ENCODE measurements at regions not wholly inside any gene's neighbourhood (a gene's known extent, or its start where the extent isn't known, plus 50 kb on each side); places are given as distances from the start of the nearest gene placed in this dataset.
A peak's percentile ranks its signal among the peaks of the same experiment; 100 is the strongest.

DNA sequence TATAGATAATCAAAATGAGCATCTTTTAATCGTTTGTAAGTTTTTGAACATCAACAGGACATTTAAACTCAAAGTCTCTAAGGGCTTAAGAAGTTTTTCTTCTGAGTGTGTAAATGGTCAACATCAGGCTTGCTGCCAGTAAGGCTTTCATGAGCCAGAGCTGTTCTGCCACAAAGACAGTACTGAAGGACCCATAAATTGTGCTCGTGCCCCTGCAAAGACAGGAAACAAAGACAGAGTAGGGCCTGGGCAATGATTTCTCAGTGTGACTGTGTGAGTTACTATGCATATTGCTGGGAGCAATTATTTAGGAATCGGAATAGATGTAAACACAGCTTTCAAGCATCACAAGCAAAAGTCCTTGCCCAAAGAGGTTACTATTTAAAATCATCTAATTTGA lies 300.0 kb downstream of the IDS start:
- intact Hi-C loops (cut with micrococcal nuclease), result no loop called here
- no peak for DNase-seq (ENCODE audit: low spot score)
- H3K4me1 Mint-ChIP-seq (ENCODE audit: low read depth), result peaks cover 10% of the 10 kb centered on the region
- no peaks in the 10 kb centered on the region for H3K9me3 Mint-ChIP-seq
- H3K36me3 Mint-ChIP-seq (ENCODE audit: low read depth), result no peaks in the 10 kb centered on the region
- no peaks in the 10 kb centered on the region for H3K27me3 Mint-ChIP-seq (ENCODE audit: insufficient read depth)
- no peak overlapping the region for H3K27ac Mint-ChIP-seq
- no peak overlapping the region for H3K4me3 Mint-ChIP-seq

DNA sequence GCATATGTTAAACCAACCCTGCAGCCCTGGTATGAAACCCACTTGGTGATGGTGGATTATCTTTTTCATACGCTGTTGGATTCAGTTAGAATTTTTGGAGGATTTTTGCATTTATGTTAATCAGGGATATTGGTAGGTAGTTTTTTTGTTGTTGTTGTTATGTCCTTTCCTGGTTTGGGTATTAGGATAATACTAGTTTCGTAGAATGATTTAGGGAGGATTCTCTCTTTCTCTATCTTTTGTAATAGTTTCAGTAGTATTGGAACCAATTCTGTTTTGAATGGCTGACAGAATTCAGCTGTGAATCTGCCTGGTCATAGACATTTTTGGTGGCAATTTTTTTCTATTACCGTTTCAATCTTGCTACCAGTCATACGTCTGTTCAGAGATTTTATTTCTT lies 305.4 kb downstream of the IDS start:
- Mint-ChIP-seq H3K9me3 (no peaks in the 10 kb centered on the region), H3K36me3 (ENCODE audit: low read depth) (no peaks in the 10 kb centered on the region), H3K4me3 (no peak overlapping the region), H3K27me3 (ENCODE audit: insufficient read depth) (peaks cover 1% of the 10 kb centered on the region), H3K27ac (no peak overlapping the region), H3K4me1 (ENCODE audit: low read depth) (peaks cover 4% of the 10 kb centered on the region)
- intact Hi-C loops (cut with micrococcal nuclease), result loop anchor here (1.0 to 5.0 kb wide), 4 partner anchors 31 to 817 kb away; no protein-coding TSS in a partner anchor
- no peak for DNase-seq (ENCODE audit: low spot score)

DNA sequence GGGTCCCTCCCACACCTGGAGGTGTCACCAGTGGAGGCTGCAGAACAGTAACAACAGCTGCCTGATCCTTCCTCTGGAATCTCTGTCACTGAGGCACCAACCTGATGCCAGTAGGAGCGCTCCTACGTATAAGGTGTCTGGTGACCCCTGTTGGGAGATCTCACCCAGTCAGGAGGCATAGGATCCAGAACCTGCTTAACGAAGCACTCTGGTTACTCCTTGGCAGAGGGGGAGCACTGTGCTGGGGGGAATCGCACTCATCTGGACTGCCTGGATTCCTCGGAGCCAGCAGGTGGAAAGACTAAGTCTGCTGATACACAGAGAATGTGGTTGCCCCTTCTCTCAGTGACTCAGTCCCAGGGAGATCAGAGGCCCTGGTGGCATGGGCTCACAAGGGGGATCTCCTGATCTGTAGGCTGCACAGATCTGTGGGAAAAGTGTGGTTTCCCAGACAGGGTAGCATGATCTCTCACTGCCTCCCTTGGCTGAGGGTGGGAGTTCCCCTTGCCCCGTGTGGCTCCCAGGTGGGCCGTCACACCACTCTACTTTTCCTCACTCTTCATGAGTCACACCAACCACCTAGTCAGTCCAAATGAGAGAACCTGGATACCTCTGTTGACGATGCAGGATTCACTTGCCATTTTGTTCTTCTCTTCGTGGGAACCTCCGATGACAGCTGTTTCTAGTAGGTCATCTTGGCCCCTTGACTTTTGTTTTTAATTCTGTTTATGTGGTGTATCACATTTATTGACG lies 305.9 kb downstream of the IDS start:
- peak overlapping the region; percentile 16 for H3K27ac Mint-ChIP-seq
- no peaks in the 10 kb centered on the region for H3K9me3 Mint-ChIP-seq
- H3K36me3 Mint-ChIP-seq (ENCODE audit: low read depth), result no peaks in the 10 kb centered on the region
- H3K4me3 Mint-ChIP-seq, result no peak overlapping the region
- DNase-seq (ENCODE audit: low spot score), result no peak
- peaks cover 4% of the 10 kb centered on the region for H3K4me1 Mint-ChIP-seq (ENCODE audit: low read depth)
- H3K27me3 Mint-ChIP-seq (ENCODE audit: insufficient read depth), result peaks cover 1% of the 10 kb centered on the region
- intact Hi-C loops (cut with micrococcal nuclease), result loop anchor here (1.0 to 5.0 kb wide), 4 partner anchors 31 to 817 kb away; no protein-coding TSS in a partner anchor

DNA sequence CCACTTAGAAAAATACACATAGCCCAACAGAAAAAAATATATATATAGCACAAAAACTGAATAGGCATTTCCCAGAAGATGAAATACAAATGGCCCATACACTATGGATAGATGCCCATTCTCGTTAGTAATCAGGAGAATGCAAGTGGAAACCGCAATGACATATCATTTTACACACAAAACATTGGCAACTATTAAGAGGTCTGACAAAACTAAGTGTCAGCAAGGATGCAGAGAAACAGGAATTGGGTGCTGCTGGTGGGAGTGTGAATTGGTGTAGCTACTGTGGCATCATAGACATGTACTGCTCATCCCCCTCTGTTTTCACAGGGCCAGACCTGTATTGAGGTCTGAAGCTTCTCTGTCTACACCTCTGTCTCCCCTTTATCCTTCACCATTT lies 320.0 kb downstream of the IDS start:
- no peaks in the 10 kb centered on the region for H3K4me1 Mint-ChIP-seq (ENCODE audit: low read depth)
- no peak for DNase-seq (ENCODE audit: low spot score)
- intact Hi-C loops (cut with micrococcal nuclease), result no loop called here
- no peaks in the 10 kb centered on the region for H3K36me3 Mint-ChIP-seq (ENCODE audit: low read depth)
- H3K4me3 Mint-ChIP-seq, result no peak overlapping the region
- H3K27ac Mint-ChIP-seq, result no peak overlapping the region
- peaks cover 2% of the 10 kb centered on the region for H3K27me3 Mint-ChIP-seq (ENCODE audit: insufficient read depth)
- H3K9me3 Mint-ChIP-seq, result no peaks in the 10 kb centered on the region

DNA sequence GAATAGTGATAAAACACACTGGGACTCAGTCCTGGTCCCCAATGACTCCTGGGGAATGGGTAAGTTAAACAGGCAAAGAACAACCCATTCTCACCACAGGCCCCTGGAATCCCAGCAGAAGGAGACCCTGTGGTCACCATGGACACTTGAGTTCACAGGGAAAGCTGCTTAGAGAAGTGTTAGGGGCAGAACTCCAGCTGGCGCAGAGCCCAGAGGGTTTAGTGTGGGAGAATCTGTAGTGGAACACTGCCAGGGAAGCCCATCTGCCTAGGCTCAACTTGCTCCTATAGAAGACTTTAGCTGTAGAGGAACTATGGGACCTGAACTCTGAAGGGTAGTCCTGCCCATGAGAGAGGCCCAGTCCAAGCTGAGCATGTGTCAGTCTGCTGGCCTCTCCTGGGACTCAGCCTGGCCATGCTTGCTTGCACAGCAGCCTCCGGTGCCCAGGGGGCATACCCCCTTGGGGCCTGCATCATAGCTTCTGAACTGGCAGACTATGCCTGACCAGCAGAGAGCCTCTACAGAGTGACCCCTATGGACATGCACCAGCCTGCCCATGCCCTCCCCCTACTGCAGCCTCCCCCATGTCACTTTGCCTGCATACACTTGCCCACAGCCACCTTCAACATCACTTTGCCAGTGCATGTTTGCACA lies 343.5 kb downstream of the IDS start:
- Mint-ChIP-seq H3K27me3 (ENCODE audit: insufficient read depth) (no peaks in the 10 kb centered on the region), H3K27ac (no peak overlapping the region), H3K36me3 (ENCODE audit: low read depth) (no peaks in the 10 kb centered on the region), H3K4me3 (no peak overlapping the region), H3K9me3 (no peaks in the 10 kb centered on the region), H3K4me1 (ENCODE audit: low read depth) (no peaks in the 10 kb centered on the region)
- no peak for DNase-seq (ENCODE audit: low spot score)
- intact Hi-C loops (cut with micrococcal nuclease), result no loop called here

DNA sequence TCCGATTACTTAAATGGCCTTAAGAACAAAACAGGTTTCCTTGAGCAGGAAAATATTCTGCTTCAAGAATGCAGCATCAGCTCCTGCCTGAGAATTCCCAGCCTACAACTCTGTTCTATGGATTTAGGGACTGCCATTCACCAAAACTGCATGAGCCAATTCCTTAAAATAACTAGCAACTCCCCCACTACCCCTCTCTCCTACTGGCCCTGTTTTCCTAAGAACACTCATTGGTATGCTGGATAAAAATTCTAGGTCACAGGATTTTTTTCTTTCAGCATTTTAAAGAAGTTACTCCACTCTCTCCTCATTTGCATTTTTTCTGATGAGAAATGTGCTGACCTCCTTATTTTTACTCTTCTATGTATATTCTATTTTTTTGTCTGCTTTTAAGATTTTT lies 347.1 kb downstream of the IDS start:
- Mint-ChIP-seq H3K4me3 (no peak overlapping the region), H3K4me1 (ENCODE audit: low read depth) (no peaks in the 10 kb centered on the region), H3K27ac (no peak overlapping the region), H3K27me3 (ENCODE audit: insufficient read depth) (no peaks in the 10 kb centered on the region), H3K9me3 (no peaks in the 10 kb centered on the region), H3K36me3 (ENCODE audit: low read depth) (no peaks in the 10 kb centered on the region)
- no peak for DNase-seq (ENCODE audit: low spot score)
- intact Hi-C loops (cut with micrococcal nuclease), result no loop called here

DNA sequence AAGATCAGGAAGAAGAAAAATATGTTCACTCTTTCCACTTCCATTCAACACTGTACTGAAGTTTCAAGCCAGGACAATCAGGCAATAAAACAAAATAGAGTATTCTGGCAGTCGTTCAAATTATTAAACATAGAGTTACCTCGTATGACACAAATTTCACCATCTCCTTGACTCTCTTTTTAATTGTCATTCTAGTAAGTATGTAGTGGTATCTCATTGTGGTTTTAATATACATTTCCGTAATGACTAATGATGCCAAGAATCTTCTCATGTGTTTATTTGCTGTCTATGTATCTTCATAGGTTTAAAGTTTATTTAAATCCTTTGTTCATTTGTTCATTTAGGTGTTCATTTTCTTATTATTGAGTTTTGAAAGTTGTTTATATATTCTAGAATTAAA lies 352.2 kb downstream of the IDS start:
- Mint-ChIP-seq H3K27ac (no peak overlapping the region), H3K9me3 (no peaks in the 10 kb centered on the region), H3K4me3 (no peak overlapping the region), H3K27me3 (ENCODE audit: insufficient read depth) (no peaks in the 10 kb centered on the region), H3K36me3 (ENCODE audit: low read depth) (no peaks in the 10 kb centered on the region), H3K4me1 (ENCODE audit: low read depth) (no peaks in the 10 kb centered on the region)
- intact Hi-C loops (cut with micrococcal nuclease), result no loop called here
- no peak for DNase-seq (ENCODE audit: low spot score)

DNA sequence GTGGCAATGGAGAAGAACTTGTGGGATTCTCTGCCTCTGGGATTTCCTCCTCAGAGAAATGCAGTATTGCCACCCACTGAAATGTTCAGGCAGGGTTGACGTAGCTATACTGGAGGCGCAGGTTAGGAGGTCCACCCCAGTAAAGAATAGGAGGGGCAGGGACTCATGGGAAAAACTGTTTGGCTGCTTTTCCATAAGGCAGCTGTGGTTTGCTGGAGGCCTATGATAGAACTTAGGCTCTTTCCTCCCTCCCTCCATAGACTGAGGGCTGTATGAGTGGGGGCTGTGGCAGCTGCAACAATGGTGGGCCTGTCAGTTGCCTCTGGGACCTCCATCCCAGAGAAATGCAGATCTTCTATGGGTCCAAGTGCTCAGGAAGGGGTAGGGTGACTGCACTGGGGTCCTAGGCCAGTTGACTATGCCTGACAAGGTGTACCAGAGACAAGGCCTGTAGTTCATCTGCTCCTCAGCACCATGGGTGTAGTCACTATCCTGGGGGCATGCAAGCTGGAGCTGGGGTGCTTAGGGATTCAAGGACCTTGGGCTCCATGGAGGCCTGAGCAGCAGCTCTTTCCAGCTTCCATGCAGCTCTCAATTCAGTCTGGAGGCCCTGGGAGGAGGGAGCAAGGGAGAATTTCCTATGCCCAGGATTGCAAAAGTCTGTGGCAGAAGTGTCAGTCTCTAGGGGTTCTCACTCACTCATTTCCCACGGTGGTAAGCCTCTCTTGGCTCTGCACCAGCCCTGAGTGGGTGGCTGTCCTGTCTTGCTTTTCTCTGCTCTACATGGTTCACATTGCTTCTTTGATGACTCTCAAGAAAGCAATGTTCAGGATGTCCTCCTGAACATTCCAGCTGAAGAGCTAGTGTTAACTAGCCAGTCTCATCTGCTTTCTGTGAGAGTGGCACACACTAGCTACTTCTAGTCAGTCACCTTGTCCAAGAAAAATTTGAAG lies 353.0 kb downstream of the IDS start:
- Mint-ChIP-seq H3K4me1 (ENCODE audit: low read depth) (no peaks in the 10 kb centered on the region), H3K36me3 (ENCODE audit: low read depth) (no peaks in the 10 kb centered on the region), H3K27ac (no peak overlapping the region), H3K4me3 (no peak overlapping the region), H3K27me3 (ENCODE audit: insufficient read depth) (no peaks in the 10 kb centered on the region), H3K9me3 (no peaks in the 10 kb centered on the region)
- intact Hi-C loops (cut with micrococcal nuclease), result loop anchor here (2.0 kb wide), 1 partner anchor 135 kb away; no protein-coding TSS in a partner anchor
- no peak for DNase-seq (ENCODE audit: low spot score)

DNA sequence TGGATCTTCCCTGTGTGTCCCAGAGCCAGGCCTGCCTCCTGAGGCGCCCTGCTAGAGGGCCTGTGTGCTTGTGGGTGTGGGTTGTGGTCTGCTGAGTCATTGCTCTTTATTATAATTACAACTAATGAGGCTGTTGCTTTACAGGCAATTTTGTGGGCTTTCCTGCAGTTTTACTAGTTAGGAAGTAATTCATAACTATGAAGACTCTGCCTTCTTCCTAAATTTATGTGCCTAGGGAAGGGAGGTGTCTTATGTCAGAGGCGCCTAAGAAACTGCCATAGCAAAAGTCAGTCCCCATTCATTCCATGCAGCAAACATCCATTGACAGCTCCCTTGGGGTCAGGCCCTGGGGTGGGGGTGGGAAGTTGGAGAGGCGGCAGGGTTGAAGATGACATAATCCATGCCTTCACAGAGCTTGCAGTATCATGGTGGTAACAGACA lies 359.2 kb downstream of the IDS start:
- no peaks in the 10 kb centered on the region for H3K27me3 Mint-ChIP-seq (ENCODE audit: insufficient read depth)
- no peaks in the 10 kb centered on the region for H3K9me3 Mint-ChIP-seq
- no peak overlapping the region for H3K4me3 Mint-ChIP-seq
- H3K36me3 Mint-ChIP-seq (ENCODE audit: low read depth), result no peaks in the 10 kb centered on the region
- H3K4me1 Mint-ChIP-seq (ENCODE audit: low read depth), result no peaks in the 10 kb centered on the region
- intact Hi-C loops (cut with micrococcal nuclease), result no loop called here
- DNase-seq (ENCODE audit: low spot score), result no peak
- no peak overlapping the region for H3K27ac Mint-ChIP-seq

DNA sequence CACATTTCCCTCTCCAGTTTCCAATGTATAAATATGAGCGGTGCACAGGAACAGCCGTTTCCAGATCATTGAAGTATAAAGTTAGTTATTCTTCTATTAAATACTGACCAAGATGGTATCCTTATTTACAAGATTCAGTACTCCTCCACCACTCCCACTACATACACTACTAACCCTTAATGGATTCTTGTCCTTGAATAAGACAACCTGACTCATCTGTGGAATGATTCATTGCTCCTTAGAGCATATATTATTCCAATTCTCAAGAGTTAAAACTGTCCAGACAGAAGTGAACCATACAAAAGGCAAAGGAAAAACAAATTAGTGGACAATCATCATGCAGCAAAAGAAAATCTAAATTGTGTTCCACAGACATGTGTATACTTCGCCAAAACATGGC lies 373.3 kb downstream of the IDS start:
- intact Hi-C loops (cut with micrococcal nuclease), result no loop called here
- Mint-ChIP-seq H3K4me1 (ENCODE audit: low read depth) (no peaks in the 10 kb centered on the region), H3K4me3 (no peak overlapping the region), H3K36me3 (ENCODE audit: low read depth) (no peaks in the 10 kb centered on the region), H3K9me3 (no peaks in the 10 kb centered on the region), H3K27me3 (ENCODE audit: insufficient read depth) (no peaks in the 10 kb centered on the region), H3K27ac (no peak overlapping the region)
- no peak for DNase-seq (ENCODE audit: low spot score)

DNA sequence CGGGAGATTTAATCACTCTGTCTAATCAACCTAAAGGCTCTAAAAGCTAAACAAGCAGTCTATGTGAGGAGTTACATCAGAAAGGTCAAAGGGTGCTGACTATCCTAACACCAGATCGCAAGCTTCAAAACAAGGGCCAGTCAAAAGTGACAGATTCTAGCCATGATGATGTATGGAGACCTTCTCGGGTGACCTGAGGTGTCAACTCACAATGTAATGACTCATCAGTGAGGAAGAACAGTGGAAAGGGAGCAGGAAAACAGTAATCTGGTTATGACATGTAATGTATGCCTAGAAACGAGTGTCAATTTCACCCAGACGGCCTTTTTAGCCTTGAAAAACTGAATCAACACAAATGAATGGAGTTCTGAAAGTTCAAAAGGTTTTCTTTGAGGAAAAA lies 375.3 kb downstream of the IDS start:
- no peak for DNase-seq (ENCODE audit: low spot score)
- no peak overlapping the region for H3K27ac Mint-ChIP-seq
- H3K27me3 Mint-ChIP-seq (ENCODE audit: insufficient read depth), result no peaks in the 10 kb centered on the region
- intact Hi-C loops (cut with micrococcal nuclease), result no loop called here
- no peaks in the 10 kb centered on the region for H3K36me3 Mint-ChIP-seq (ENCODE audit: low read depth)
- no peaks in the 10 kb centered on the region for H3K9me3 Mint-ChIP-seq
- no peaks in the 10 kb centered on the region for H3K4me1 Mint-ChIP-seq (ENCODE audit: low read depth)
- no peak overlapping the region for H3K4me3 Mint-ChIP-seq

DNA sequence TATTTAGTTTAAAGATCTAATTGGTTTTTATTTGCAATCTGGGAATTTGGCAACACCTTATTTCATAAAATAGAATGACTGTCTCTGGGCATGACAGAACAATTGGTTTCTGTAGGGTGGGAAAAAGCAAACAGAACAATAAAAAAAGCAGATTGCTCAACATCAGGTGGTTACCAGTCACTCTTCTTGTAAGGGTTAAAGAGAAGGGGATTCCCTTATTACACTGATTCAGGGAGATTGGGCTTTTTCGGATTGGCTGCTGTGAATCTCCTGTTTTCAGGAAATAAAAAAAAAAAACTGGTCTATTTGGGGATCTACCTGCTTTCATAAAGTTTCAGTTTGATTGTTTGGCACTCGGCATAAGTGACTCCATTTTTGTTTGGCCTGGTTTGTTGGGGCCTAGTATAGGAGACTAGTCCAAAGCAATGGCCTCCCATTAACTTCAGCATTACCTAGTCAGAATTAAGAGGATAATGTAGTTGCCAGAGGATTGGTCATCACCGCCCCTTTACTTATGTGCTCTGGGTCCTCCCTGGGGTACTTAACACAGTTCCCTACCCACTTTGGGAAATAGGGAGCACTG lies 380.5 kb downstream of the IDS start:
- no peaks in the 10 kb centered on the region for H3K4me1 Mint-ChIP-seq (ENCODE audit: low read depth)
- no peak overlapping the region for H3K27ac Mint-ChIP-seq
- H3K36me3 Mint-ChIP-seq (ENCODE audit: low read depth), result no peaks in the 10 kb centered on the region
- no peaks in the 10 kb centered on the region for H3K9me3 Mint-ChIP-seq
- H3K27me3 Mint-ChIP-seq (ENCODE audit: insufficient read depth), result no peaks in the 10 kb centered on the region
- intact Hi-C loops (cut with micrococcal nuclease), result no loop called here
- no peak overlapping the region for H3K4me3 Mint-ChIP-seq
- no peak for DNase-seq (ENCODE audit: low spot score)

All from activated T-helper 1 cell treated with anti-CD3 and anti-CD28 coated beads, Interleukin-12 subunit alpha, Interleukin-12 subunit beta, Interleukin-2, Interleukin-4 antibody, amounts not matched to agents 30 ng/mL and 10 ng/mL and 1 ng/mL, durations not matched to agents 14 hours and 24 hours and 36 hours (primary cell).